Neural cell (in vitro differentiated cells): ENCODE measurements at regions not wholly inside any gene's neighbourhood (a gene's known extent, or its start where the extent isn't known, plus 50 kb on each side); places are given as distances from the start of the nearest gene placed in this dataset.

Experiments
- CTCF ChIP-seq: fragments of 450-650 bp; IDR thresholded peaks from 2 replicates; pipeline ENCODE4 v1.5.1; 2014; ENCODE audit warnings: antibody characterized with exemption, mild to moderate bottlenecking, moderate library complexity; ENCODE audit not compliant: poor library complexity, severe bottlenecking
- EZH2 ChIP-seq: fragments of 200-600, 300-800 bp; shearing (Covaris generic), sonication (generic); IDR thresholded peaks from 2 replicates; pipeline ENCODE4 v1.6.1; 2014; ENCODE audit warnings: antibody characterized with exemption, low read length, borderline replicate concordance, mild to moderate bottlenecking; ENCODE audit not compliant: insufficient read depth, poor library complexity, severe bottlenecking
- MXI1 ChIP-seq: fragments of 450-650 bp; conservative IDR thresholded peaks from 2 replicates; pipeline ENCODE4 v1.6.1; 2014; ENCODE audit warnings: antibody characterized with exemption, mild to moderate bottlenecking; ENCODE audit not compliant: poor library complexity, severe bottlenecking
- POLR2AphosphoS5 ChIP-seq: IDR thresholded peaks from 2 replicates; pipeline ENCODE4 v1.6.1; 2012
- RAD21 ChIP-seq: fragments of 450-650 bp; conservative IDR thresholded peaks from 2 replicates; pipeline ENCODE4 v1.6.1; 2014; ENCODE audit warnings: antibody characterized with exemption, mild to moderate bottlenecking, moderate library complexity
- REST ChIP-seq: IDR thresholded peaks from 2 replicates; pipeline ENCODE4 v1.6.1; 2012; ENCODE audit warnings: borderline replicate concordance
- SMC3 ChIP-seq: fragments of 450-650 bp; conservative IDR thresholded peaks from 2 replicates; pipeline ENCODE4 v1.6.1; 2014; ENCODE audit warnings: antibody characterized with exemption, mild to moderate bottlenecking, moderate library complexity; ENCODE audit not compliant: poor library complexity
- TAF1 ChIP-seq: IDR thresholded peaks from 2 replicates; pipeline ENCODE4 v1.6.1; 2012; ENCODE audit warnings: low read depth

GRCh38 chr21:26307640-26308039 lies 137.1 kb upstream of the APP start:
- no peak for TF ChIP-seq CTCF
- TF ChIP-seq POLR2AphosphoS5: no peak
- TF ChIP-seq RAD21: no peak
- no peak for TF ChIP-seq TAF1
- TF ChIP-seq EZH2: no peak
- no peak for TF ChIP-seq SMC3
- no peak for TF ChIP-seq REST
- TF ChIP-seq MXI1: no peak
